ENCODE measurements at regions not wholly inside any gene's neighbourhood (a gene's known extent, or its start where the extent isn't known, plus 50 kb on each side); places are given as distances from the start of the nearest gene placed in this dataset.
"Not testable (repeated sequence)": the region's sequence is repeated elsewhere in the genome, so short reads cannot be mapped to it uniquely, and the experiment has no call there.

DNA sequence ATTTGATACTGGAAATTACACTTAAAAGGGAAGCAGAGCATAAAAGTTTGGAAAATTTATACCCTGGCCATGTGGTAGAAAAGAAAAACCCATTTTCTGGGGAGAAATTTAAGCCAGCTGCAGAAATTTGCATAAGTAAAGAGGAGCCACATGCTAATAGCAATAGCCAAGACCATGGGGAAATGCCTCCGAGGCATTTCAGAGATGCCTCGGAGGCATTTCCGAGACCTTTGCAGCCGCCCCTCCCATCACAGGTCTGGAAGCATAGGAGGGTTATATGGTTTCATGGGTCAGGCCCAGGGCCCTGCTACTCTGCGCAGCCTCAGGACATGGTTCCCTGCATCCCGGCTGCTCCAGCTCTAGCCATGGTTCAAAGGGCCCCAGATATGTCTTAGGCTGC is 49.9 kb upstream of the NBPF11 start:
- H3K36me3 Mint-ChIP-seq (ENCODE audit: low read depth); H3K9me3 Mint-ChIP-seq; H3K27ac Mint-ChIP-seq; H3K27me3 Mint-ChIP-seq (ENCODE audit: low read depth, poor library complexity); DNase-seq; H3K4me1 Mint-ChIP-seq; H3K4me3 Mint-ChIP-seq: not testable (repeated sequence)
